HepG2 (cell line): ENCODE measurements at regions not wholly inside any gene's neighbourhood (a gene's known extent, or its start where the extent isn't known, plus 50 kb on each side); places are given as distances from the start of the nearest gene placed in this dataset.

Experiments
- ATAC-seq: fragments of 200-7000 bp; cut with Tn5 transposase; 3 replicates; pipeline ENCODE4 v1.9.1; 2020; ENCODE audit warnings: mild to moderate bottlenecking, moderate library complexity
- BruUV-seq: library from RNA; stranded (reverse); fragments of 400-500 nt; replicated peaks from 2 replicates; lab custom pipeline; 2021; lab: Mats Ljungman, UMichigan
- CTCF ChIA-PET: fragments of 300-600 bp; formaldehyde crosslinking; extraction: SDS; loops from one replicate; lab custom pipeline; 2021; ENCODE audit warnings: low total read pairs, inconsistent platforms, low intra/inter-chr PET ratio; lab: Yijun Ruan, JAX
- POLR2A ChIA-PET: fragments of 350-600 bp; sonication (Branson Sonifier 250); formaldehyde crosslinking; loops from one replicate; lab custom pipeline; 2020; ENCODE audit warnings: antibody characterized with exemption, inconsistent platforms; lab: Yijun Ruan, JAX
- DNase-seq: peaks from one replicate; pipeline ENCODE4 v3.0.0-alpha.2; 2015; ENCODE audit warnings: low spot score
- FAIRE-seq: peaks from 3 replicates; lab custom pipeline; 2011; peaks lifted over from hg19 to GRCh38; lab: Jason Lieb, UNC
- H2AFZ ChIP-seq: one replicate; pipeline ENCODE4 v1.6.1; 2011; ENCODE audit warnings: low read length, inconsistent platforms
- H3K27ac ChIP-seq: fragments of 300-600 bp; 3 replicates; pipeline ENCODE4 v1.8.0; 2011; ENCODE audit warnings: mixed run types, mild to moderate bottlenecking, mixed read lengths, low read length, inconsistent platforms; ENCODE audit not compliant: insufficient read depth; ENCODE audit errors: extremely low read length
- H3K27me3 ChIP-seq, 2 experiments: fragments of 200-600 bp in 1 of 2; 2 replicates in 1 of 2; 3 replicates in 1 of 2; pipeline versions ENCODE4 v1.6.0 to v1.8.0; 2011; ENCODE audit warnings: low read length in 2 of 2, mild to moderate bottlenecking in 2 of 2, moderate library complexity in 2 of 2, inconsistent platforms in 1 of 2; ENCODE audit not compliant: insufficient read depth in 2 of 2, control insufficient read depth in 1 of 2
- H3K36me3 ChIP-seq, 2 experiments: fragments of 200-600 bp in 1 of 2; replicated peaks in 1 of 2; 2 replicates in 1 of 2; 3 replicates in 1 of 2; pipeline versions ENCODE4 v1.5.1 to v1.8.0; 2011; ENCODE audit warnings: low read length in 2 of 2, inconsistent platforms in 1 of 2; ENCODE audit not compliant: insufficient read depth in 2 of 2, control insufficient read depth in 1 of 2
- H3K4me1 ChIP-seq: 2 replicates; pipeline ENCODE4 v1.5.1; 2012; ENCODE audit warnings: low read length, inconsistent platforms; ENCODE audit not compliant: insufficient read depth
- H3K4me2 ChIP-seq: 2 replicates; pipeline ENCODE4 v1.6.0; 2011; ENCODE audit warnings: low read depth, low read length, inconsistent platforms
- H3K4me3 ChIP-seq, 3 experiments: fragments of 200-600 bp in 1 of 3; sonication (generic), shearing (Covaris generic) in 1 of 3; replicated peaks in 1 of 3; 2 replicates each; pipeline ENCODE4 v1.5.1; 2011 to 2016; ENCODE audit warnings: low read length in 3 of 3, inconsistent platforms in 2 of 3, low read depth in 2 of 3, mild to moderate bottlenecking in 2 of 3, control low read depth in 1 of 3, mixed read lengths in 1 of 3; ENCODE audit not compliant: insufficient read depth in 1 of 3
- H3K79me2 ChIP-seq: one replicate; pipeline ENCODE4 v1.6.1; 2011; ENCODE audit warnings: low read length, inconsistent platforms; ENCODE audit not compliant: insufficient read depth
- H3K9ac ChIP-seq: 2 replicates; pipeline ENCODE4 v1.6.0; 2011; ENCODE audit warnings: mild to moderate bottlenecking, low read depth, low read length, inconsistent platforms; ENCODE audit not compliant: insufficient read depth
- H3K9me3 ChIP-seq: 2 replicates; pipeline ENCODE4 v1.5.1; 2012; ENCODE audit warnings: mild to moderate bottlenecking, low read length
- H4K20me1 ChIP-seq: 2 replicates; pipeline ENCODE4 v1.6.0; 2011; ENCODE audit warnings: inconsistent platforms, mild to moderate bottlenecking, low read length, moderate library complexity; ENCODE audit not compliant: insufficient read depth
- ATF7 ChIP-seq, 2 experiments: fragments of 450-650 bp in 1 of 2; sonication (generic) in 1 of 2; formaldehyde crosslinking in 1 of 2; IDR thresholded peaks; 2 replicates each; pipeline versions ENCODE4 v1.4.0 to v1.6.1; 2016 to 2020; ENCODE audit warnings: antibody characterized with exemption in 1 of 2, mild to moderate bottlenecking in 1 of 2, missing genetic modification reagents in 1 of 2
- FOXA3 ChIP-seq: IDR thresholded peaks from 2 replicates; pipeline ENCODE4 v1.6.1; 2016; ENCODE audit warnings: missing genetic modification reagents, missing compliant biosample characterization
- FOXM1 ChIP-seq: sonication (generic); formaldehyde crosslinking; IDR thresholded peaks from 2 replicates; pipeline ENCODE4 v1.5.0; 2020; ENCODE audit warnings: missing genetic modification reagents
- GABPB1 ChIP-seq: IDR thresholded peaks from 2 replicates; pipeline ENCODE4 v1.6.1; 2016; ENCODE audit warnings: mild to moderate bottlenecking, missing genetic modification reagents, moderate library complexity, missing compliant biosample characterization
- GTF2F1 ChIP-seq: fragments of 150-350 bp; IDR thresholded peaks from 2 replicates; pipeline ENCODE4 v1.6.1; 2014; ENCODE audit warnings: low read length
- HCFC1 ChIP-seq: fragments of 150-350 bp; IDR thresholded peaks from 2 replicates; pipeline ENCODE4 v1.6.1; 2014; ENCODE audit warnings: low read depth, low read length
- HINFP ChIP-seq: sonication (generic); formaldehyde crosslinking; IDR thresholded peaks from 2 replicates; pipeline ENCODE4 v1.4.0; 2020; ENCODE audit warnings: low read depth, mild to moderate bottlenecking, missing genetic modification reagents
- MNT ChIP-seq: fragments of 450-650 bp; IDR thresholded peaks from 2 replicates; pipeline ENCODE4 v1.6.1; 2016
- NFE2L2 ChIP-seq: fragments of 150-350 bp; IDR thresholded peaks from 2 replicates; pipeline ENCODE4 v1.6.1; 2014; ENCODE audit warnings: low read length
- RARA ChIP-seq: IDR thresholded peaks from 2 replicates; pipeline ENCODE4 v1.6.1; 2016; ENCODE audit warnings: missing genetic modification reagents, missing compliant biosample characterization
- SAFB2 ChIP-seq: sonication (generic); formaldehyde crosslinking; IDR thresholded peaks from 2 replicates; pipeline ENCODE4 v1.5.1; 2020; ENCODE audit warnings: missing genetic modification reagents, low read depth, mild to moderate bottlenecking, borderline replicate concordance
- ZNF468 ChIP-seq: sonication (generic); formaldehyde crosslinking; IDR thresholded peaks from 2 replicates; pipeline ENCODE4 v1.8.0; 2022; ENCODE audit warnings: mild to moderate bottlenecking, moderate library complexity, missing genetic modification reagents
- ZNF513 ChIP-seq: sonication (generic); formaldehyde crosslinking; conservative IDR thresholded peaks from 2 replicates; pipeline ENCODE4 v1.5.0; 2020; ENCODE audit warnings: missing genetic modification reagents
- ZNF607 ChIP-seq: sonication (generic); formaldehyde crosslinking; IDR thresholded peaks from 2 replicates; pipeline ENCODE4 v1.5.1; 2020; ENCODE audit warnings: missing genetic modification reagents, mild to moderate bottlenecking, borderline replicate concordance
- ZNF644 ChIP-seq: IDR thresholded peaks from 2 replicates; pipeline ENCODE4 v1.6.1; 2016; ENCODE audit warnings: low read depth
- ZNF761 ChIP-seq: sonication (generic); formaldehyde crosslinking; conservative IDR thresholded peaks from 2 replicates; pipeline ENCODE4 v1.4.0; 2020; ENCODE audit warnings: mild to moderate bottlenecking, missing genetic modification reagents
- ZNF816 ChIP-seq: sonication (generic); formaldehyde crosslinking; IDR thresholded peaks from 2 replicates; pipeline ENCODE4 v1.8.0; 2022; ENCODE audit warnings: missing genetic modification reagents, mild to moderate bottlenecking, borderline replicate concordance
- WGBS: methylation state at CpG from one replicate; pipeline ENCODE4 v1.1.6; 2017; ENCODE audit warnings: low lambda C conversion rate; 5-methylcytosine and 5-hydroxymethylcytosine counted together
- in situ Hi-C: cut with HindIII; loops from 2 replicates; pipeline ENCODE4 v1.10.0; 2017; ENCODE audit warnings: low pct_unique_long_range_greater_than_20kb; ENCODE audit not compliant: extremely low pct_ligation_motif_present
- intact Hi-C: fragments of 100-400 bp; cut with micrococcal nuclease; formaldehyde crosslinking; loops from one replicate; pipeline ENCODE4 v1.10.0; 2022; ENCODE audit not compliant: unreplicated experiment

GRCh38 chr5:4191041-4191440 is 595.4 kb downstream of the IRX1 start:
- no peaks in the 10 kb centered on the region for H3K79me2 ChIP-seq
- no peaks in the 10 kb centered on the region for H4K20me1 ChIP-seq
- BruUV-seq, result no TSS peak
- no peak overlapping the region for H3K4me2 ChIP-seq
- no peak overlapping the region for H2AFZ ChIP-seq
- ATAC-seq (peak; percentile 58; the same call in 2 of the 3 replicates), DNase-seq (no peak)
- WGBS, result 75% methylated on average over 3 of the region's 3 CpGs
- no peak for TF ChIP-seq HCFC1
- TF ChIP-seq NFE2L2, result no peak
- TF ChIP-seq ZNF816 (CRISPR knock-in tag), result no peak
- TF ChIP-seq ZNF468 (CRISPR knock-in tag), result no peak
- no peak for TF ChIP-seq ZNF513 (CRISPR knock-in tag)
- TF ChIP-seq, all 625 proteins: peak for 0
- no peaks in the 10 kb centered on the region for H3K4me1 ChIP-seq
- in situ Hi-C loops (no loop called here), intact Hi-C loops (no loop called here)
- peaks cover 4% of the 10 kb centered on the region; the same call in 1 of the 2 replicates for H3K9me3 ChIP-seq
- FAIRE-seq, result no peak
- CTCF ChIA-PET, result no interaction called here
- POLR2A ChIA-PET, result no interaction called here
- no peak overlapping the region for H3K9ac ChIP-seq
- no peak overlapping the region for H3K4me3 ChIP-seq
- no peaks in the 10 kb centered on the region for H3K36me3 ChIP-seq
- H3K27me3 ChIP-seq, result no peaks in the 10 kb centered on the region
- H3K27ac ChIP-seq, result no peak overlapping the region

- FAIRE-seq (no peak), ATAC-seq (peak; percentile 57), DNase-seq (no peak)
- Histone ChIP-seq H3K4me2 (no peak overlapping the region), H3K36me3 (no peaks in the 10 kb centered on the region), H3K79me2 (no peaks in the 10 kb centered on the region), H4K20me1 (no peaks in the 10 kb centered on the region), H3K9me3 (no peaks in the 10 kb centered on the region), H3K4me3 (no peak overlapping the region), H3K27me3 (no peaks in the 10 kb centered on the region), H3K9ac (no peak overlapping the region), H3K27ac (no peak overlapping the region), H3K4me1 (no peaks in the 10 kb centered on the region), H2AFZ (no peak overlapping the region)
- CTCF ChIA-PET, result no interaction called here
- BruUV-seq, result no TSS peak
- POLR2A ChIA-PET, result no interaction called here
- in situ Hi-C loops (no loop called here), intact Hi-C loops (no loop called here)
- 52% methylated on average over 7 of the region's 10 CpGs for WGBS
- TF ChIP-seq HINFP, result no peak
- no peak for TF ChIP-seq GABPB1 (CRISPR knock-in tag)
- TF ChIP-seq ZNF761, result no peak
- TF ChIP-seq ZNF644 (CRISPR knock-in tag), result no peak
- TF ChIP-seq GTF2F1, result no peak
- no peak for TF ChIP-seq FOXA3 (CRISPR knock-in tag)
- no peak for TF ChIP-seq RARA (CRISPR knock-in tag)
- TF ChIP-seq SAFB2 (CRISPR knock-in tag), result no peak
- TF ChIP-seq ATF7 (IDR thresholded peaks at IDR 0.05), result no peak
- TF ChIP-seq ATF7 (CRISPR knock-in tag; IDR thresholded peaks at IDR 0.05), result no peak
- TF ChIP-seq FOXM1 (CRISPR knock-in tag), result no peak
- no peak for TF ChIP-seq ZNF607
- TF ChIP-seq MNT, result no peak
Observed at GRCh38 chr5:4191703-4192102, 596.1 kb downstream of the IRX1 start.
